Kidney epithelial cell (primary cell): ENCODE measurements at regions not wholly inside any gene's neighbourhood (a gene's known extent, or its start where the extent isn't known, plus 50 kb on each side); places are given as distances from the start of the nearest gene placed in this dataset.

Experiments
- DNase-seq: peaks from one replicate; pipeline ENCODE4 v3.0.0-alpha.2; 2010; ENCODE audit warnings: low read depth
- H3K27me3 ChIP-seq: 2 replicates; pipeline ENCODE4 v1.6.0; 2011; ENCODE audit warnings: low read length; ENCODE audit not compliant: control insufficient read depth, insufficient read depth
- H3K36me3 ChIP-seq: 2 replicates; pipeline ENCODE4 v1.5.1; 2011; ENCODE audit warnings: low read length; ENCODE audit not compliant: control insufficient read depth, insufficient read depth
- H3K4me3 ChIP-seq: 2 replicates; pipeline ENCODE4 v1.5.1; 2011; ENCODE audit warnings: low read depth, mild to moderate bottlenecking, control low read depth, low read length
- CTCF ChIP-seq: IDR thresholded peaks from 2 replicates; pipeline ENCODE4 v1.5.1; 2011; ENCODE audit warnings: mild to moderate bottlenecking, moderate library complexity, low read length, control low read depth, inconsistent platforms; ENCODE audit not compliant: insufficient read depth, poor library complexity, severe bottlenecking

GRCh38 chr12:84542289-84542688 is 370.3 kb downstream of the SLC6A15 start:
- Histone ChIP-seq H3K36me3 (no peaks in the 10 kb centered on the region), H3K27me3 (no peaks in the 10 kb centered on the region), H3K4me3 (no peak overlapping the region)
- no peak for TF ChIP-seq CTCF
- DNase-seq, result no peak

GRCh38 chr12:84537666-84538065 is 374.9 kb downstream of the SLC6A15 start:
- no peak overlapping the region for H3K4me3 ChIP-seq
- H3K36me3 ChIP-seq, result no peaks in the 10 kb centered on the region
- TF ChIP-seq CTCF, result no peak
- no peak for DNase-seq
- H3K27me3 ChIP-seq, result no peaks in the 10 kb centered on the region

- Histone ChIP-seq H3K27me3 (no peaks in the 10 kb centered on the region), H3K36me3 (no peaks in the 10 kb centered on the region), H3K4me3 (no peak overlapping the region)
- no peak for TF ChIP-seq CTCF
- DNase-seq, result no peak
Observed at GRCh38 chr12:84512751-84513150, 399.8 kb downstream of the SLC6A15 start.

GRCh38 chr12:84508851-84509260 is 403.7 kb downstream of the SLC6A15 start:
- DNase-seq, result no peak
- H3K27me3 ChIP-seq, result no peaks in the 10 kb centered on the region
- H3K36me3 ChIP-seq, result no peaks in the 10 kb centered on the region
- no peak overlapping the region for H3K4me3 ChIP-seq
- TF ChIP-seq CTCF, result no peak

- H3K36me3 ChIP-seq, result no peaks in the 10 kb centered on the region
- peak; percentile 48 for TF ChIP-seq CTCF
- DNase-seq, result peak; percentile 37
- no peak overlapping the region for H3K4me3 ChIP-seq
- no peaks in the 10 kb centered on the region for H3K27me3 ChIP-seq
Observed at GRCh38 chr12:84507956-84508850, 404.4 kb downstream of the SLC6A15 start.

- no peak for TF ChIP-seq CTCF
- no peak for DNase-seq
- no peaks in the 10 kb centered on the region for H3K27me3 ChIP-seq
- no peaks in the 10 kb centered on the region for H3K36me3 ChIP-seq
- no peak overlapping the region for H3K4me3 ChIP-seq
Observed at GRCh38 chr12:84506282-84506681, 406.3 kb downstream of the SLC6A15 start.
